Uterus (tissue), 2 donors: ENCODE measurements at regions not wholly inside any gene's neighbourhood (a gene's known extent, or its start where the extent isn't known, plus 50 kb on each side); places are given as distances from the start of the nearest gene placed in this dataset.

Source experiments
- CTCF ChIP-seq, 4 experiments: fragments of 200-600 bp in 2 of 4; fragments of 450-650 bp in 2 of 4; sonication (generic) in 2 of 4; IDR thresholded peaks; one replicate each; pipeline ENCODE4 v1.5.1; 2016 to 2019; ENCODE audit warnings: antibody characterized with exemption in 4 of 4, mild to moderate bottlenecking in 2 of 4, moderate library complexity in 1 of 4
- POLR2A ChIP-seq, 2 donors: fragments of 450-650 bp; IDR thresholded peaks; one replicate each; pipeline ENCODE4 v1.6.1; 2016; ENCODE audit warnings: antibody characterized with exemption in 2 of 2, mild to moderate bottlenecking in 1 of 2, moderate library complexity in 1 of 2

GRCh38 chr17:12358477-12358876 lies 307.2 kb upstream of the MYOCD start:
- no peak for TF ChIP-seq CTCF (IDR thresholded peaks at IDR 0.05)
- TF ChIP-seq POLR2A (IDR thresholded peaks at IDR 0.05), result no peak
